22Rv1 (cell line): ENCODE measurements at regions not wholly inside any gene's neighbourhood (a gene's known extent, or its start where the extent isn't known, plus 50 kb on each side); places are given as distances from the start of the nearest gene placed in this dataset.

ENCODE experiments used
- ZFX ChIP-seq: fragments of 450-650 bp; IDR thresholded peaks from 2 replicates; pipeline ENCODE4 v1.6.1; 2017; ENCODE audit warnings: antibody characterized with exemption, borderline replicate concordance
- TF ChIP-seq, protein P1 (sequence below): fragments of 450-650 bp; IDR thresholded peaks from 2 replicates; pipeline ENCODE4 v1.5.1; 2017; ENCODE audit warnings: mild to moderate bottlenecking

GRCh38 chr18:22543769-22544168 lies 126.1 kb upstream of the CTAGE1 start:
- TF ChIP-seq, protein P1, sequence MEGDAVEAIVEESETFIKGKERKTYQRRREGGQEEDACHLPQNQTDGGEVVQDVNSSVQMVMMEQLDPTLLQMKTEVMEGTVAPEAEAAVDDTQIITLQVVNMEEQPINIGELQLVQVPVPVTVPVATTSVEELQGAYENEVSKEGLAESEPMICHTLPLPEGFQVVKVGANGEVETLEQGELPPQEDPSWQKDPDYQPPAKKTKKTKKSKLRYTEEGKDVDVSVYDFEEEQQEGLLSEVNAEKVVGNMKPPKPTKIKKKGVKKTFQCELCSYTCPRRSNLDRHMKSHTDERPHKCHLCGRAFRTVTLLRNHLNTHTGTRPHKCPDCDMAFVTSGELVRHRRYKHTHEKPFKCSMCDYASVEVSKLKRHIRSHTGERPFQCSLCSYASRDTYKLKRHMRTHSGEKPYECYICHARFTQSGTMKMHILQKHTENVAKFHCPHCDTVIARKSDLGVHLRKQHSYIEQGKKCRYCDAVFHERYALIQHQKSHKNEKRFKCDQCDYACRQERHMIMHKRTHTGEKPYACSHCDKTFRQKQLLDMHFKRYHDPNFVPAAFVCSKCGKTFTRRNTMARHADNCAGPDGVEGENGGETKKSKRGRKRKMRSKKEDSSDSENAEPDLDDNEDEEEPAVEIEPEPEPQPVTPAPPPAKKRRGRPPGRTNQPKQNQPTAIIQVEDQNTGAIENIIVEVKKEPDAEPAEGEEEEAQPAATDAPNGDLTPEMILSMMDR = no peak
- TF ChIP-seq ZFX = no peak
